ENCODE measurements at regions not wholly inside any gene's neighbourhood (a gene's known extent, or its start where the extent isn't known, plus 50 kb on each side); places are given as distances from the start of the nearest gene placed in this dataset.
A peak's percentile ranks its signal among the peaks of the same experiment; 100 is the strongest.
"Not testable (repeated sequence)": the region's sequence is repeated elsewhere in the genome, so short reads cannot be mapped to it uniquely, and the experiment has no call there.

DNA sequence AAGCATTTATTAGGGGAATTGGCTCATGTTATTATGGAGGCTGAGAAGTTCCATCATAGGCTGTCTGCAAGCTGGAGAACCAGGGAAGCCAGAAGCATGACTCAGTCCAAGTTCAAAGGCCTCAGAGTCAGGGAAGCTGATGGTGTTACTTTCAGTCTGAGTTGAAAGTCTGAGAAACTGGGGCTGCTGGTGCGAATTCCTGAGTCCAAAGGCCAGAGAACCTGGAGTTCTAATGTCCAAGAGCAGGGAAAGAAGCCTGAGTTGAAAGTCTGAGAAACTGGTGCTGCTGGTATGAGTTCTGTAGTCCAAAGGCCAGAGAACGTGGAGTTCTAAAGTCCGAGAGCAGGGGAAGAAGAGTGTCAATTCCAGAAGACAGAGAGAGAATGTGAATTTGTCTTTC is 641.1 kb downstream of the ISL1 start:
- no peak for DNase-seq

DNA sequence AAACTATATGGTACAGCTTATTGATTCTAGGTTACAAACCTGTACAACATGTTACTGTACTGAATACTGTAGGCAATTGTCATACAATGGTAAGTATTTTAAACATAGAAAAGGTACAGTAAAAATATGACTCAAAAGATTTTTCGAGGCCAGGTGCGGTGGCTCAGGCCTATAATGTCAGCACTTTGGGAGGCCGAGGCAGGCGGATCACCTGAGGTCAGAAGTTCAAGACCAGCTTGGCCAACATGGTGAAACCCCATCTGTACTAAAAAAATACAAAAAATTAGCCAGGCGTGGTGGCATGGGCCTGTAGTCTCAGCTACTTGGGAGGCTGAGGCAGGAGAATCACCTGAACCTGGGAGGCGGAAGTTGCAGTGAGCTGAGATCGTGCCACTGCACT is 646.6 kb downstream of the ISL1 start:
- DNase-seq: not testable (repeated sequence)

DNA sequence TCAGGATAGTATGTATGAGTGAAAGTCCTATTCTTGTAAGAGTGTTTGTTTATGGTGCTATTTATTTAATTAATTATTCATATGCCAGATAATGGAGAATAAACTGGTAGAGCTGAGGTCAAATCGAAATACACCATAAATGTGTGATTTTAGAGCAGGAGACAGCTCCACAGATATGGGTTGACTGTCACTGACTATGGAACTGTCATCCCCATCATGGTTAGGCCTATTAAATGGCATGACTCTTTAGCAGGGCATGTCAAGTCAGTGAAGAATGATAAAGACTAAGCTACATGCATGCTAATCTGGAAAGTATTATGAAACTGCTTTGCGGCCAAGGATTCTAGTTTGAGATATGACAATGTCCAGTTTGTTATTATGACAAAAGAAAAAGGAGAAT is 658.6 kb downstream of the ISL1 start:
- no peak for DNase-seq

DNA sequence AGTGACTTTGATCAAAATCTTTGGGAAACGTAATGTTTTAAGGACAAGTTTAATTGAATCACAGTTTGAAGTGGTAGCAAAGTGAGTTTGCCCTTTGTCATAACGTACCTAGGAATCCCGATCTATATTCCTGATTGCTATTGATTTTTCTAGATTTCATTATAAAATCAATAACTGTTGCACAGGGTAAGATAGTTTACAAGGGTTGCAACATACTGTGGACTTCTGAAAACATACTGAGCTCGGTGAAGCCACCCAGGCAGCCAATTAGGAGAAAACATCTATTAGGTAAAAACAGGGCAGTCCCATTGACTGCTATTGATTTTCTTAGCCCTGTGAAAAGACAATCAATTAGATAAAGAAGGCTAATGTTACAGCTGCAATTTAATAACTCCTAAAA is 659.9 kb downstream of the ISL1 start:
- DNase-seq: no peak

DNA sequence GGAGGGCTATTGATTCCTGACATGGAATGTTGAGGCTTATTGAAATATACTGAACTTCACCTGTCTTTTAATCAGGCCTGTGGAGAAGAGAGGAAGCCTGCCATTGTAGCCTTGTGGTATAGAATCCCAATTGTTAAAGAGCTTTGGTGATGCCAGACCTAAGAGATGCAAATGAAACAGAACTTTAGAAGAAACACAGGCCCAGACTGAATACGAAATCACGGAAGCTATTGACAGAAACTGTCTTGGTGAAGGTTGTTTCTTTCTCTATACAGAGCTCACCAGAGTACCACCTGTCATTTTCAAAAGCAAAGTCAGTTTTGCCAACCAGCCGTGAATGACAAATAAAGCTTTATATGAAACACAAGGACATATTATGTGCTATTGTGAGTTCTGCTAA is 660.3 kb downstream of the ISL1 start:
- DNase-seq: peak; percentile 60

DNA sequence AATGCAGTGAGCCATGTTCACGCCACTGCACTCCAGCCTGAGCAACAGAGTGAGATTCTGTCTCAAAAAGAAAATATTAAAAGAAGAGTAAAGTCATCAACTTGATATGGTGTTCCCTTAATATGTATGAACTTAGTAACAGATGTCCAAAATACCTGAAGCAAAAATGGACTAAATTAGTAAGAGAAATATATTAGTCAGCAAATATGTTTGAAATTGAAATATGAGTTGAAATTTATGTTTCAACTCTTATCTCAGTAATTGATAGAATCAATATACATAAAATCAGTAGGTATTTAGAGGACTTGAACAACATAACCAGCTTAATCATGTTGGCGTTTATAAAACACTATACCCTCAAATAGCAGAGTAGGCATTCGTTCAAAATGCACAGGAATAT is 668.5 kb downstream of the ISL1 start:
- DNase-seq: no peak

DNA sequence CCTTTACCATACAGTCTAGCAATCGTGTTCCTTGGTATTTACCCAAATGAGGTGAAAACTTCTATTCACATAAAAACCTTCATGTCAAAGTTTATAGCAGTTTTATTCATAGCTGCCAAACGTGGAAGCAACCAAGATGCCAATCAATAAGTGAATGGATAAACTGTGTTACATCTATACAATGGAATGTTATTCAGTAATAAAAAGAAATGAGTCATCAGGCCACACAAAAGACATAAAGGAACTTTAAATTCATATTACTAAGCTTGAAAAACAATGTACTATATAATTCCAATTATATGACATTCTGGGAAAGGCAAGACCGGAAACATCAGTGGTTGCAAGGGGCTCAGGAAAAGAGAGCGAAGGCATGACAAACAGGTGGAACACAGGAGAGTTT is 679.9 kb downstream of the ISL1 start:
- DNase-seq: no peak

DNA sequence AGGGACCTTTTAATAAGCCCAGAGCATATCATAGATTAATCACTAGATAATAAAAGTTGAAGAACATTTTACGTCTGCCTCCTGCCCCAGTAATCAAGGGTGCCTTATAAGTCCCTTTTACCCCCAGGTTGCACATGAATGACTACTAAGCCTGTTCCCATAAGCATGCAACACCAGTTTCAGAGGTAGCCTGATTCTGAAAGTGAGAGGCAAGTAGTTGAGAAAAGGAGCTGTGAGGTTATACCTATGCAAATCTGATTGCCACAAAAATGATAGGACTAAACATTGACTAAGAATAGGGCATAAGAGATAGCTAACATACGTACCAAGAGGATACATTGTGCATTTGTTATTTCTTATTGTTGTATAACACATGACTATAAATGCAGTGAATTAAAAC is 681.9 kb downstream of the ISL1 start:
- DNase-seq: no peak

DNA sequence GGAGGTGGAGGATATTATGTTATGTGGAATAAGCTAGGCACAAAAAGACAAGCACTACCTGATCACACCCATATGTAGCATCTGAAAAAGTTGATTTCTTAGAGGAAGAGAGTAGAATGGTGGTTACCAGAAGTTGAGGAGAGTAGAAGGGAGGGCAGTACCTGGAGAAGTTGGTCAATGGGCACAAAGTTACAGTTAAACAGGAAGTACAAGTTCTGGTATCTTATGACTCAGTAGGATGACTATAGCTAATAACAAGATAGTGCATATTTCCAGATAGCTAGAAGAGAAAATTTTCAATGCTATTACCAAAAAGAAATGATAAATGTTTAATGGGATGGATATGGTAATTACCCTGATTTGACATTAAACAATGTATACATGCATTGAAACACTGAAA is 686.7 kb downstream of the ISL1 start:
- DNase-seq: no peak

DNA sequence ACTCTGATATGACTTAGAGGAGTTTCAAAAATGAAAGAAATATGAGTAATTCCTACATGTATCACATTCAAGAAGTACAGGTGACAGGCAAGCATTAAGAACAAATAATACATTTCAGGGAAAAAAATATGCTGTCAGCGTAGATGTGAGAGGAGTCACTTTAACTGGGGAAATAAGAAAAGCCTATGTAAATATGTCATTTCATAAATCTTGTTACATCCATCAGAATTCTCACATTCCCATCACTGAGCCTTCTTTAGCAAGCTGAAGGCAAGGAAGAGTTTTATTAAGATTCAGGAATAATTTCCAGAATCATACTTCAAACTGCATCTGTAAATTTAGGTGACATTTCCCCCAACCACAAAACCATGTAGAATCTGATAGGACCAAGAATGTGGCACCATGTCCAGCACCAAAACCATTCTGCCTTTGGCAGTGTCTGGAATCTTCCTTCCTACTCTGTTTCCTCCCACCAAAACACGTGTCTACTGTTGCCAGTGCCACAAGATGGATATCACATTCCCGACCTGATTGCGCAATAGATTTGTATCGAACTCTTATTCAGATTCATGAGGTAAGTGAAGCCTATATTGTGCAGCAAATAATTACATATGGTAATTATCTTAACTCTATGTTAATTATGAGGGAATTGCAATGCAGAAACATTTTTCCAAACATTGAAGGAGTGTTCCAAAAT is 690.9 kb downstream of the ISL1 start:
- no peak for DNase-seq

DNA sequence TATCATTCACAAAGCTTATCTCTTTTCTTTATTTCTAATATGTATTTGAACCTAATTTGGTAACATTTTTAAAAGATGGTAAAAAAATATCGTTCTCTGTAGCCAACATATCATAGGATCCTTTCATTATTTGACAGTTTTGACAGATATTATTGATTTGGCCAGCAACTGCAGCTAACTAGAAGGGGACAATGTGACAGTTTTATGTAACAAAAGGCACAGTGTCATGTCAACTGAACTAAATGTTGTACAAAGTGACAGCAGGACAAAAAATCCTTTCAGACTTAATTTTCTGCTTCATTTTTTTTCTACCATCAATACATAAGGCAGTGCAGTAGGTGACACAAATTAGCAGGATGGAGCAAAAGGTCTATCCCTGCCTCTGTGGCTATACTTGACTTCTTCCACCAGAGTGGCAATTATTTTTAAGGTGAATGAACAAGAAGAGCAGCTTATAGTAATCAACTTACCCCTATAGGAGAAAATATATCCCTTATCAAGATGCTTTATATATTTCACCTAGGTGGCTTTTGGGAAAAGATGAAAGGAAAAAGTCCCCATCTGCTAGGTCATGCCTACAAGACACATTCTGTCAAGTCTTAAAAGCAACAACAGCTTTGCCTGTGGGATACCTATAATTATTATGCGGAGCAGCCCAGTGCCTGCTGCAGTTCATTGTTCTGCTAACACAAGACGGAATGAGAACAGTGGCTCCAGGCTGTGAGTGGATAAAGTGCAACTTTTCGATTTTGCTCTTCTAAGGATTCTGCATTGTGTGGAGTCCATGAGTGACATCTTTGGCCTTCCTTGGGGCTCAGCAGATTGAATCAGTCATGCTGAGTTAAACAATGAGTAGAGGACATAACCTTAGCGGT is 694.9 kb downstream of the ISL1 start:
- no peak for DNase-seq

DNA sequence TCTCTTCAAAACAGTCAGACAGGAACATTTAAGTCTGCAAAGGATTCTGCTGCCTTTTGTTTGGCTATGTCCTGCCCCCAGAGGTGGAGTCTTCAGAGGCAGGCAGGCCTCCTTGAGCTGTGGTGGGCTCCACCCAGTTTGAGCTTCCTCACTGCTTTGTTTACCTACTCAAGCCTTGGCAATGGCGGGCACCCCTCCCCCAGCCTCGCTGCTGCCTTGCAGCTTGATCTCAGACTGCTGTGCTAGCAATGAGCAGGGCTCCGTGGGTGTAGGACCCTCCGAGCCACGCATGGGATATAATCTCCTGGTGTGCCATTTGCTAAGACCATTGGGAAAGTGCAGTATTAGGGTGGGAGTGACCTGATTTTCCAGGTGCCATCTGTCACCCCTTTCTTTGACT is 685.4 kb upstream of the ITGA1 start:
- not testable (repeated sequence) for DNase-seq

DNA sequence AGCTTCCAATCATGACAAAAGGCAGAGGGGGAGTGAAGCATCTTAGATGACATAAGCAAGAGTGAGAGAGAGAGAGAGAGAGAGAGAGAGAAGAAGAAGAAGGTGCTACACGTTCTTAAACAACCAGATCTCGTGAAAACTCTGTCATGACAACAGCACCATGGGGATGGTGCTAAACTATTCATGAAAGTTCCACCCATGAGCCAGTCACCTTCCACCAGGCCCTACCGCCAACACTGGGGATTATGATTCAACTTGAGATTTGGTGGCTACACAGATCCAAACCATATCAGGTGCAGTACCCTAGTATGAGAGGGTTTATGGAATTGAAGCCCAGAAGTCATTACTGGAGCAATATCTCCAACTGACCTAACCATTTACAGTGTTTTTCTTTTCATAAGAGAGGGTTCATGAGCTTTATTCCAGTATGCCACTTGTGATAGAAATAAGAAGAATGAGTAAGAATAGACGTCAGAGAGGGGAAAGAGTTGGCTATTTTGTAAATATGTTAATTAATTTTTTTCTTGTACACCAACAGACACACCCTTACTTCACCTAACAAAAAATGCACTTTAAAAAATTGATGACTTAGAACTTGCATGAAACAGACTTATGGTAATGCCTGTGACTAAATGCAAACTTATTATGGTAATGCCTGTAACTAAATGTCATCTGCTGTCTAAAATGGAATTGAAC is 680.4 kb upstream of the ITGA1 start:
- no peak for DNase-seq

DNA sequence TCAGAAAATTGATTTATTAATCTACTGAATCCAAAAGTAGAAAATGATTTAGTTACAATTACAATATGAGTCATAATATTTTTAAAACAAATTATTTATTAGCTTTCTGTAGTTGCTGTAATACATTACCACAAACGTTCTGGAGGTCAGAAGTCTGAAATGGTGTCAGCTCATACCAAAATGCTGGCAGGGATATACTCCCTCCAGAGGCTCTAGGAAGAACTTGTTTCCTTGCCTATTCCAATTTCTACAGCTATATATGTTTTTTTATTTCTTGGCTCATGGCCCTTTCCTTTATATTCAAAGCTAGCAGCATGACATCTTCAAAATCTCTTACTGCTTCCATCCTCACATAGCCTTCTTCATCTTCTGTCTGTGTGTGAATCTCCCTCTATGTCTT is 667.9 kb upstream of the ITGA1 start:
- DNase-seq: no peak

DNA sequence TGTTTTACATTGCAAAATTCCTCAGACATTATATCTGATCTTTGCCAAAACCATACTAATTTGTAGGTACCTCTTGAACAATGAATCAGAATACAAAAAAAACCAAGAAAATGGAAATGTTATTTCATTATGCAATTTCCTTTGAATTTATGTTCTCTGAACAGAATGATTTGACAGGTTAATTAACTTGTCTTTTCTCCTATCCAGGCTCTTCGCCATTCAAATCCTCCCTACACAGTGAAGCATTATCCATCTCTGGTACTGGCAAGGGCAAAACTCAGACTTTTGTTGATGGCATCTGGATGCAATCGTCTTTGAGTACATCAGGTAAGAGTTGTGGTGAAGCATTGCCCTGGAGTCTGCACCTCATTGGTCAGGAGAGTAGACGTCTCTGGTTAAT is 655.7 kb upstream of the ITGA1 start:
- DNase-seq: no peak

DNA sequence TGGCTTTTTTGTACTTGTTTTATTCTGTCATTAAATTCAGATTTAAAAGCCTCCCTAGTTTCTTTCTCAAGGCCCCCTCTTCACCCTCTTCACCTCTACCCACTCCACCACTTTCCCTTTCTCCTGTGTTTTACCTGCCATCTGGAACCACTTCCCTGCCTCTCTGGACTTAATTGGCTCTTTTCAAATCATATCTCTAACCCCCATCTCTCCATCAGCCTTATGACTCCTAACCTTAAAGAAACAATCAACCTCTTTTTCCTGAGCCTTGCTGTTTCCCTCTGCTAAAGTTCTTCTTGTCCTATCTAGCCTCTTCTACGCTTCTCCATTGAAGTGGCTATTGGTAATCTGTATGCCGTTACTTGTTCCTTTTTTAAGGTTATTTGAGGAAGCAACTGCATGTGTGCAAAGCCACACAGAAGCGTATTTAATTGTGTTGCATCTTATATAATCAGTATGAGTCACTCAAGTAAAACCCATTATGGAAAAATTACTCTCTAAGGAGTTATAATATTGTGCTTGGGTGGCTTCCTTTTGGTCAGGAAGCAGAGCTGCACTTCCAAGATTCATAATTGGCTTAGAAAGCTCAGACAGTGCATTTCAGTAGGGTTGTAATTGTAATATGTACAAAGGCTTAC is 653.6 kb upstream of the ITGA1 start:
- no peak for DNase-seq

DNA sequence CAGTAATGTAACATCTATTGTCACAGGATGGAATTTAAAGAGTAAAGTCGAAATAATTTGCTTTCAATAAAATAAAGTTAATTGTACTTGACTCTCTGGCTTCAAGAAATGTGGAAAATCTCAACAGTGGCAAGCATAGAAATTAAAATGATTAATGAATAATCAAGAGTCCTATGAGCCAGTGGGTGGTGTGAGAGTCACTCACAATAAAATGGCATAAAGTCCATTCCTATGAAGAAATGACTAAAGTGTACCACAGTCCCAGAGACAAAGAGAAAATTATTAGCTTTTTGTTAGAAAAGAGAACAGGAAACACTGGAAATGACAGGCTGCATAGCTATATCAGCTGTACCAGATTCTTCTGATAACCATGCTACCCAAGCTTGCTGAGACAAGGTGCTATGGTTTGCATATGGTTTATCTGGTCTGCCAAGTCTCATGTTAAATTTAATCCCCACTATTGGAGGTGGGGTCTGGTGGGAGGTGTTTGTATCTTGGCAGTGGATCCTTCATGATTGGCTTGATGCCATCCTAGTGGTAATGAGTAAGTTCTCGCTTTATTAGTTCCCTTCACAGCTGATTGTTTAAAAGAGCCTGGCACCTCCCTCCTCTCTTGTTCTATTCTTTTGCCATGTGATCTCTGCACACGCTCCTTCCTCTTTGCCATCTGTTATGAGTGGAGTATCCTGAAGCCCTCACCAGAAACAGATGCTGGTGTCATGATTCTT is 647.7 kb upstream of the ITGA1 start:
- DNase-seq: no peak

DNA sequence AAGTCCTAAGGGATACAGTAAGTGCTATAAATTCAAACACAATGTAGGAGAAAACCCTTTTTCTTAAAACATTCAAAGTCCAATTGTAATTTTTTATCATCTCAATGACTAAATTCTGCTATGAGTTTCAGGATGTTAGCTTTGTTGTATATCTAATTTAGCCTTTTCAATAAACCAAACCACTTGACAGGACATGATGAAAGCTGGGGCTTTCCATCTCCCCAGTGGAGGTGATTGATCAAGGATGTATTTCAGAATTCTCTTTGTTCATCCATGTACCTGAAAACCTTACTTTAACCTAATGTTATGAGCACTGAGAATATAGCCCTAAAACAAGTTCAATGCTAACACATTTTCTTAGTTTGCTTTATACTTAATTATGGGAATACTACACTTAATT is 639.0 kb upstream of the ITGA1 start:
- no peak for DNase-seq

DNA sequence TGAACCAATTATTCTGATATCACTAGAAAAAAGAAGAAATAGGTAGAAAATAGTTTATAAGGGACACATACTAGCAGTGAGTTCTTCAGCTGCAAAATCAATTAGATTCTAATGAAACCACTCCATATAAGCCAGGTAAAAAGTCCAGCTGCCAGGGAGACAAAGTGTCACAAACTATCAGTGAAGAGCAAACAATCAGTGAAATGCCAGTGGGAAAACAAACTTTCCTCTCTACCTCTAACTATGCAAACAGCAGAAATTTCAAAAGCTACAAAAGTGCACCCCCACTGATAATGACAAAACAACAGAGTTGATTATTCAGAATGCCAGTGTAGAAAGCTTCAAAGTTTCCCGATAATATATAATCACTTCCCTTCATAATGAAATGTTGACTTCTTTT is 637.2 kb upstream of the ITGA1 start:
- no peak for DNase-seq

DNA sequence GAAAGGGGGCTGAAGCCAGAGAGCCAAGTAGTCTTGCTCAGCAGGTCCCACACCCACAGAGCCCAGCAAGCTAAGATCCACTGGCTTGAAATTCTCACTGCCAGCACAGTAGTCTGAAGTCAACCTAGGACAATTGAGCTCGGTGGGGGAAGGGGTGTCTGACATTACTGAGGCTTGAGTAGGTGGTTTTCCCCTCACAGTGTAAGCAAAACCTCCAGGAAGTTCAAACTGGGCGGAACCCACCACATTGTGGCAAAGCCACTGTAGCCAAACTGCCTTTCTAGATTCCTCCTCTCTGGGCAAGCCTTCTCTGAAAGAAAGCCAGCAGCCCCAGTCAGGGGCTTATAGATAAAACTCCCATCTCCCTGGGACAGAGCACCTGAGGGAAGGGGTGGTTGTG is 630.9 kb upstream of the ITGA1 start:
- DNase-seq: not testable (repeated sequence)

DNA sequence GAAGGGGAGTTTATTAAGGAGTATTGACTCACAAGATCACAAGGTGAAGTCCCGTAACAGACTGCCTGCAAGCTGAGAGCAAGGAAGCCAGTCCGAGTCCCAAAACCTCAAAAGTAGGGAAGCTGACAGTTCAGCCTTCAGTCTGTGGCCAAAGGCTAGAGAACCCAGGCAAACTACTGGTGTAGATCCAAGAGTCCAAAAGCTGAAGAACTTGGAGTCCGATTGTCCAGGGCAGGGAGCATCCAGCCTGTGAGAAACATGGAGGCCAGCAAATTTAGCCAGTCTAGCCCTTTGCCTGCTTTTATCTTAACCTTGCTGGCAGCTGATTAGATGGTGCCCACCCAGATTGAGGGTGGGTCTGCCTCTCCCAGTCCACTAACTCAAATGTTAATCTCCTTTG is 621.9 kb upstream of the ITGA1 start:
- DNase-seq: not testable (repeated sequence)

DNA sequence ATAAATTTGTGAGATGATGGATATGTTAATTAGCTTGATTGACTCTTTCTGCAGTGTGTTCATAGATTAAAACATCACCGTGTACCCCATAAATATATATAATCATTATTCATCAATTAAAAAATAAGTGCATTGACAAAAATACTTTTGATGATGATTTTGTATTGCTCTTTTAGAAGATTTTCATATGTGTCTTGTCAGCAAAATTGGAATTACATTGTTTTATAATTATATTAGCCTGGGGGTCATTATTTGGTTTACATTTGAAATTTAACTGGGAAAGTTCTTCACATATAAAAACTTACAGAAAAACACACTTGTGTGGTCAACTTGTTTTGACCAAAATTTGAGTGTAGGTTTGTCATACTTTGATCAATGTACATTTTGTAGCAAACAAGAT is 614.6 kb upstream of the ITGA1 start:
- no peak for DNase-seq

DNA sequence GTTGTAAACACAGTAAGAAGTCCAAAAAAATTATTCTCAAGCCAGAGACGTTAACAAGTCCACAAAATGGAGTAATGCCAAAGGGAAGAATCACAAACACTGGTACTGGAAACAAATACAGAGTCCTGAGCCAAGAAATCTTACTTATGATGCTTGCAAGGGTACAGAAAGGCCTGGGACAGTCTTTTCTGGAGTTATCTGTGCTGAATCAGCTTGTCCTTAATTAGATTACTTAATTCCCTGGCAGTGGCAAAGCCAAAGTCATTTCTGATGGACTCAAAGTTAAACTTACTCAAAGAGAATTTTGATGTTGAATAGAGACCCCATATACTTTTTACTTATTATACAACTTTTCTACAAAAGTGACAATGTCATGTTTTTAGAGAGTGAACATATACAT is 610.5 kb upstream of the ITGA1 start:
- DNase-seq: no peak

Measured in NCI-H2107 (cell line).